SKM-1 (cell line): ENCODE measurements at regions not wholly inside any gene's neighbourhood (a gene's known extent, or its start where the extent isn't known, plus 50 kb on each side); places are given as distances from the start of the nearest gene placed in this dataset.
A peak's percentile ranks its signal among the peaks of the same experiment; 100 is the strongest.

Experiments used
- DNase-seq: peaks from one replicate; lab custom pipeline; 2025; ENCODE audit not compliant: unreplicated experiment; lab: John Stamatoyannopoulos, UW

- no peak for DNase-seq
These were observed 163.6 kb upstream of the TARS1 start for GRCh38 chr5:33277061-33277650.

DNA sequence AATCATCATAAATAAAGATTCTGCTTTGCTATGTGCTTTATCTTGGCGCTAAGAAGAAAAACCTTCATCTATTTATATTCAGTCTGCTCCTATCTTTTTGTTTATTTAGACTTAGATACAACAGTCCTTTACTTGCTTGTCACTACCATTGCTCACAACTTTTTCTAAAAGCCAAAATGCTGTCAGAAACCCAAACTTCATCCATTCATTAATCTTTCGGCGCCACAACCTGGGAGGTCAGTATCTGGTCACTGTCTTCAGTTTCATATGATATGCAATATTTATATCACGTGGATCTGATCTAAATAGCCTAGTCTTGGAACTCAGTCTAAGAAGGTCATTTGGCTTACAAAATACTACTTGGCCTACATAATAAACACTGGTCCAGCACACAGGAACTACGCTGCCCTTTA lies 159.3 kb upstream of the TARS1 start:
- DNase-seq: no peak

GRCh38 chr5:33282157-33282556 lies 158.6 kb upstream of the TARS1 start:
- no peak for DNase-seq

- DNase-seq: no peak
These were observed 158.1 kb upstream of the TARS1 start for GRCh38 chr5:33282696-33283095.

DNA sequence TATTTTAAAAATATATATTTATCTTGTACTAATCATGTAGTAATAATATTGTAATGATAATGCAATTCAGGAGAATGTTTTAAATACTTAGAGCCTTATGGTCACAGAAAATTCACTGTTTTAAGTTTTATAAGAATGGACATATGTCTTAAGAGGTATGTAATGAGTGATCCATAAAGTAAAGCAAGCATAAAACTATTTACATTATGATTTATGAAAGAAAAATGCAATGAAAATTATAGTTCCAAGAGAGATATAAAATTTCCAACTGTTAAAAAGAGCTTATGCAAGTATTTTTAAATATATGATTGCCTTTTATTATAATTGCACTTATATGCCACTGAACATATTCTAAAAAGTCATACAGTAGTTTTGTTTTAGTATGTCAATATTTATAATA lies 157.5 kb upstream of the TARS1 start:
- no peak for DNase-seq

DNA sequence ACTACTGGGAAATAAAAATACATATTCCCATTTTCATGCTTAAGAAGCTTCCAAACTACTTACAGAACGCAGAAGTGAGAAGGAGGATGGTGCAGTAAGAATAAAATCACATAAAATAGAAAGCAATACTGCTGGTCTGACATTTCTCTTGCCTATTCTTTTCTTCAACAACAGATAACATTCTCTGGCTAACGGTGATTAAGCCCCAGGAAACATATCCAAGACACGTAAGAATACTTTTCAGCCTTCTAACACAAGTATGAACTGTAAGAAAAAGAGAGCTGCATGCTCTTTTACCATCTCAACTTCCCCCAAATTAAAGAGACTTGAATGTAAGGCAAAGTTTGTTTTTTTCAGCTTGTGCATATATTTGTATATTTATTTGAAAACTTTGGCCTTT lies 156.1 kb upstream of the TARS1 start:
- no peak for DNase-seq

DNA sequence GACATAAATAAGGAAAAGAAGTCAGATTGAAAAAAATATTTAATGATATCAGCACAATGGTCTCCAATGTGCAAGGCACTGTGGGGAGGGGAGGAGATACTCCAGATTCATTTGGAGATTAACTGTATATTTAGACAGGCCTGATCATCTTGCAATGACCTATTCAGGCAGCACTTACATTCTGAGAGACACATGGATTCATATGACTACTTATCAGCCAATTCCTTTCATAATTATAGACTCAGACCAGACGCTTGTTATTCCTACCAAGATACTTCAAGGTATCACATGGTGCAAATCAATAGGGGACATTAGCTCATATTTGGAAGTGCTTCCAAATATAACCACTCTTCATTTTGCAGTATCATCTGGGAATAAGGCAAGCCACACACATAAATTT lies 153.5 kb upstream of the TARS1 start:
- DNase-seq: no peak

DNA sequence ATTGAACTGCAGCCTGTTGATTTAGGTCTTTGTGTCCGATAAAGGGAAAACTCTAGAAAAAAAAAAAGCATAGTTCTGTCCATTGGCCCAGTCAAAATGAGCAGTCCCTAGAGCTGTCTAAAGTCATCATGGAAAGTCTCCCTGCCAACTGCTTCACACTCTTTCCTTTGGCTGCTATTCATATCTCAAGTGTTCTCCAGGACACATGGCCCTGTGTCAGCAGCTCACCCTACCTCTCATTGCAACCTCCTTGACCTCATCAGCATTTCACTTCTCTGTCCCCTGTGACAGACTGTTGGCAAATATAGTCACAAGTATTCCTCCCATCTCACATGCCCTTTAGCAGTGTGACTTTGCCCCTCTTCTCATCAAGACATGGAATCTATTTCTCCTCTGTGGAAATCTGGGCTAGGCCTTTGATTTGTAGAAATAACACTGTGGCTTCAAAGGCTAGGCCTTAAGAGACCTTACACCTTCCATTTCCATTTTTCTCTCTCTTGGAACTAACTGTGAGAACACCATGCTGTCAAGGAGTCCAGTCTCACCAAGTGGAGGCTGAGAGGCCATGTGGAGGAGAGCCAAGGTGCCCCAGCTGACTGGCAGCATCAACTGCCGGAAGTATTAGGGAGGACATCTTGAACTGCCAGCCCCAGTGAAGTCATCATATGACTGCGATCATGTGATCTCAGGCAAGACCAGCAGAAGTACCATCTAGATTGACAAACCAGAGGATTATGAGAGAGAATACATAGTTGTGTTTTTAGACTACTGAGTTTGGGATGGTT lies 149.4 kb upstream of the TARS1 start:
- no peak for DNase-seq

DNA sequence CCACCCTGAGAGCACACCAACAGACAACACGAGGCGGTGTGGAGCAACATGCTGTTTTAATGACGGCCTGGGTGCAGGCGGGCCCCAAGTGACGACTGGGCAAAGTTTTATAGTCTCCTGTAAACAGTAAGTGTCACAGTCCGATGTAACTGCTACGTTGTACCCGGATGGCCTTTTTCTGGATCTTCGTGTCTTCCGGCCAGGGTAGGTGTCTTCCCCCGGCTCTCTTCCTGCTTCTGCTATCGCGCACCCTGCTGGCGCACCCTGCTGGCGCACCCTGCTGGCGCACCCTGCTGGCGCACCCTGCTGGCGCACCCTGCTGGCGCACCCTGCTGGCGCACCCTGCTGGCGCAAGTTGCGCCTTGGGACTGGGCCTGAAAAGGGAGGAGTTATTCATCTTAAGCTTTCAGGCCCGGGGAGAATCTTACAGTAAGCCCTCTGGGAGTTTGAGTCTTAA lies 143.0 kb upstream of the TARS1 start:
- no peak for DNase-seq

DNA sequence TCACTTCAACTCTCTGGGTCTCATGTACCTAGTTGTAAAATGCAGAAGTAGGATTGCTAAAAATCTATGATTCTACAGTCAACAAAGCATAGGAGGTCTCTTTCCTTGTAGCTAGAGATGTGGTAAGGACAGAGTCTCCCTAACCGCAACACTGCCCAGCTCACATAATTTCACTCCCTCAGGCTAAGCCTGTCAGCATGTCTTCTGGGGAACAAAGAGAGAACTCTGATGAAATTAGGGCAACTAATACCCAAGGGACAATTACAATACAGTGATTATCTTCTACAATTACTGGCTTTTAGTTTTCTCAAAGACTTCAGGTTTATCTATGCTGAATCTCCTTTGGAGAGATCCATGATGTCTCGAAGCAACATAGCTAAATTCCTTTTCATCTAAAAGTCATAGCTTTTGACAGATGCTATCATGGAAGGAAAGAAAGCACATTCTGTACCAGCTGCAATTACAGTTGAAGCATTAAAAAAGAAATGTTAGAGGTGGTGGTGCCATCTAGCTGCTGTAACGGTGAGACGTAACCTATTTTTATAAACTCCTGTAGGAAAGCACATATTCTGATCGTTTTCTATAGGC lies 141.1 kb upstream of the TARS1 start:
- DNase-seq: no peak

GRCh38 chr5:33300209-33300742 lies 140.5 kb upstream of the TARS1 start:
- peak; percentile 13 for DNase-seq

DNA sequence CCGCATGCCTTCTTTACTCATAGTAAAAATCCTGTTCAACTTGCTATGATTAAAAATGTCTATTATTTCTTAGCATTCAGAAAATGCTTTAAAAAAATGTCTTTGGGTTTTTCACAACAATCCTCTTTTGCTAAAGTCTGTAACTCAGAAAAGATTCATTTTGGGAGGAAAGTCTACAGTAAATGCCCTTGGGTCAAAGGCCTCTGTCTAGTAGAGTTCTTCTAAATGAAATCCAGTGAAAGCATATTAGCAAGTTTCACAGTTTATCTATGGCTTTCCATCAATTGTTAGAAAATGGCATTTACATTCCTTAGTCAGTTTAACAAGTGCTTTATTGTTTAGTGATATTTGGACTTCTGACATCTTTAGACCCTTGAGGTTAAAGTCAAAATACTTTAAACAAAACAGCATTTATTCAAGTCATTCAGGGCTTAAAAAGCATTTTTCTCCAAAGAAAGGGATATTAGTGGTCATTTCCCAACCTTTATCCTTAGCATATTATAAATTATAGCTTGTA lies 137.1 kb upstream of the TARS1 start:
- no peak for DNase-seq

GRCh38 chr5:33304601-33305000 lies 136.2 kb upstream of the TARS1 start:
- DNase-seq: no peak

GRCh38 chr5:33305572-33305971 lies 135.2 kb upstream of the TARS1 start:
- DNase-seq: no peak

DNA sequence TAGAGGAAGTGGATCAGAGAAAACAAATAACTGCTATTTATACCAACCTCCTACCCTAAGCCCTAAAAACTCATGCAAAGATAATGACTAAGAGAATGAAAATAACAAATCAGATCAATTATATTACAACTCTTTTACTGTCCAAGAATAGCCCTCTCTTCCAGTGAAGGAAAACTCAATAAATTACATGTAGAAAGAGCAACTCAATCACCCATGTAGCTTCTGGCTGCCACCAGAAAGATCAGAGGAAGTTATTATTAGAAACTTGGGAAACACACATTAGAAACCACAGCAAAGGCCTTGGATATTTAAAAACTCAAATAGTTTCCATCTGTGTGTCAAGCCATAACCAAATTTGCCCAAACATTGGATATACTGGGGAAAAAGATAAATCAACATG lies 134.0 kb upstream of the TARS1 start:
- DNase-seq: no peak

DNA sequence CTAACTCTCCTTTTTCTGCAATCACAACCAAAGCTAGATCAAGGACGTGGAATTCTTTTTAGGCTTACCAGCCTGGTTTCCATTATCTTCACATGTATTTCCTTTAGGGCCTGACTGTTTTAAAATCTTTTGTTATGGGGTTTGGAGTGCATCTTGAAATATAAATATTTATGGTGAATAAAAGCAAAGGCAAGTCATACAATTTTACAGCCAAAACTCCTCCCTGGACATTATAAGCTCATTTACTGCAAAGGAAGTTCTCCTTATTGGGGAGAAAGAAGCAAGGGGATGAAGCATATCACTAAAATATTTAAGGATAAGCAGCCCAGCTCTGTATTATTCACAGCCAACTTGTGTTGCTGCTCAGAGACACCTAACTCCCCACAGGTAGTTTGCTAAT lies 132.2 kb upstream of the TARS1 start:
- DNase-seq: no peak

GRCh38 chr5:33309068-33309467 lies 131.7 kb upstream of the TARS1 start:
- no peak for DNase-seq

DNA sequence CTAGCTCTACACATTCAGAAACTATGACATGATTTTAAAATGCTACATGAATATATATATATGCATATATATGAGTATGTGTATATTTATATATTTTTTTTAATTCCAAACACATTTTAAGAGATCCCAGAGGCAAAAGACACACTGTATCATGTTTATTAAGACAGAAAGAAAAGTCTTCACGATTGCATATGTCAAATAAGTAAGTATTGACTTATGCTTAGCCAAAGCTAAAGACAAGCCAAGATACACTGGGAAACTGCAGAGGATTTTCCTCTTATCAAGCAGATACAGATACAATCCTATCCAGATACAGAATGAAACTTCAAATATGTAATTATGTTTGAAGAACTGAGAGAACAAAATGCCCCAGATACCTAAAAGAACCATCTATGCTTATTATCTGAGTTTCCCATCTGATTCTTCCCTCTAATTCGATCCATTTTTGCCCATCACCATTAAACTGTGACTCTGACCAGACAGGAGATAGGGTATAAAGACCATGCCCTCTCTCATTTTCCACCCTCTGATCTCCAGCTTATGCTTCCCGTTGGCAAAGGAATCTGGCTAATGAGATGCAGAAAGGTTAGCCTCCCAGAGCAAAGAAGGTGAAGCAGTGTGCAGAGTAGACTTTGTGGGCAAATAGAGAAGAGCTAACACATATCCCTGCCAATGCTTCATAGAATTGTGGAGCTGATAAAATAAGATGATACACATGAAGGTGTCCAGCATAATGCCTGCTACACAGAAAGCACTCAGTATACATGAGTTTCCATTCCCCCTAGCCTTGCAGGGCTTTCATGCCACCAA lies 131.0 kb upstream of the TARS1 start:
- DNase-seq: no peak

GRCh38 chr5:33310451-33310850 lies 130.3 kb upstream of the TARS1 start:
- no peak for DNase-seq

GRCh38 chr5:33311893-33312292 lies 128.9 kb upstream of the TARS1 start:
- no peak for DNase-seq
